Heart right ventricle (tissue), 16 donors: ENCODE measurements at regions not wholly inside any gene's neighbourhood (a gene's known extent, or its start where the extent isn't known, plus 50 kb on each side); places are given as distances from the start of the nearest gene placed in this dataset.

ENCODE experiments used
- ATAC-seq, 8 donors: fragments of 200-7000 bp; cut with Tn5 transposase; one replicate each; pipeline ENCODE4 v1.9.1; 2020; ENCODE audit warnings: mild to moderate bottlenecking in 8 of 8, moderate library complexity in 8 of 8, moderate number of reproducible peaks in 1 of 8
- DNase-seq, 2 donors: peaks; one replicate each; pipeline ENCODE4 v3.0.0-alpha.2; 2020
- H3K27ac ChIP-seq, 10 donors: fragments of 200-600 bp; sonication (generic) in 2 of 10; one replicate each; pipeline versions ENCODE4 v1.5.0 to v1.8.0; 2020 to 2022; ENCODE audit warnings: mild to moderate bottlenecking in 3 of 10
- H3K27me3 ChIP-seq, 7 donors: fragments of 200-600 bp; one replicate each; pipeline ENCODE4 v1.8.0; 2021 to 2022; ENCODE audit warnings: mild to moderate bottlenecking in 2 of 7
- H3K36me3 ChIP-seq, 9 donors: fragments of 200-600 bp; sonication (generic) in 1 of 9; one replicate each; pipeline versions ENCODE4 v1.5.0 to v1.8.0; 2020 to 2022; ENCODE audit warnings: mild to moderate bottlenecking in 2 of 9
- H3K4me1 ChIP-seq, 9 donors: fragments of 200-600 bp; sonication (generic) in 1 of 9; one replicate each; pipeline versions ENCODE4 v1.5.0 to v1.8.0; 2020 to 2022; ENCODE audit warnings: mild to moderate bottlenecking in 4 of 9
- H3K4me3 ChIP-seq, 10 donors: fragments of 200-600 bp; sonication (generic) in 2 of 10; one replicate each; pipeline versions ENCODE4 v1.5.0 to v1.8.0; 2020 to 2022; ENCODE audit warnings: mild to moderate bottlenecking in 7 of 10, moderate library complexity in 2 of 10
- H3K9me3 ChIP-seq, 11 donors: fragments of 200-600 bp in 10 of 11; sonication (generic) in 2 of 11; one replicate each; pipeline versions ENCODE4 v1.5.0 to v1.8.0; 2013 to 2022; ENCODE audit warnings: mild to moderate bottlenecking in 2 of 11, control low read depth in 1 of 11, moderate library complexity in 1 of 11
- CTCF ChIP-seq, 9 donors: fragments of 200-600 bp; sonication (generic) in 2 of 9; IDR thresholded peaks; one replicate each; pipeline versions ENCODE4 v1.5.0 to v1.8.0; 2021 to 2022; ENCODE audit warnings: antibody characterized with exemption in 9 of 9, mild to moderate bottlenecking in 5 of 9, moderate library complexity in 1 of 9
- WGBS, 2 donors: extraction: QIAGEN DNeasy Blood & Tissue Kit; methylation state at CpG; one replicate each; pipeline ENCODE4 v1.1.7; 2013; ENCODE audit warnings: inconsistent platforms in 1 of 2; 5-methylcytosine and 5-hydroxymethylcytosine counted together
- intact Hi-C, 10 donors: fragments of 100-400 bp; cut with DNase I; formaldehyde crosslinking; loops; one replicate each; pipeline versions ENCODE4 v1.11.1 to v1.14.2; 2022
- donor health status: Arrhythmogenic right ventricular cardiomyopathy.
- donor health status: ischemic (EF 13 %, LVEDD 7.1; RV severe dilation, severe dysfunction).
- donor health status: healthy with polysubstance abuse.
- donor health status: DM: no; HTN: yes; CAD: no.
- donor health status: DM: no; HTN: no; CAD: no.
- donor health status: ischemic (EF 25% LVEDD 6.9; RV normal size, moderate dysfunction).
- donor health status: ischemic (EF 25% LVEDD 5.7; RV mildly dilated, moderate dysfunction).
- donor health status: healthy.
- donor health status: DM: yes; HTN: yes; CAD: no.
- donor health status: Ischemic cardiomyopathy.
- donor health status: ischemic (EF 35%, LVEDD 5.7; RV mildly dilated, moderate dysfunction).
- donor health status: nonischemic (EF 11% LVEDD 7.7; RV severe dilation, severe dysfunction).
- donor health status: DM: yes; HTN: yes; CAD: no.
- donor health status: PGD.
- donor health status: ischemic (EF 29% LVEDD 5.4; RV normal size, mild dysfunction).
- donor health status: nonischemic (EF 23%, LVEDD 6.1; RV moderate dilation, normal function).

- no peak for DNase-seq
- 86 to 90% methylated on average over 4 of the region's 4 CpGs for WGBS, 2 donors
- no peak overlapping the region for H3K27ac ChIP-seq
- H3K27me3 ChIP-seq = peaks cover 0 to 4% (median 0%) of the 10 kb centered on the region in 7 donors
- H3K36me3 ChIP-seq = no peaks in the 10 kb centered on the region
- ATAC-seq = no peak
- H3K4me3 ChIP-seq = no peak overlapping the region
- no peak for TF ChIP-seq CTCF (IDR thresholded peaks at IDR 0.05)
- H3K4me1 ChIP-seq = no peaks in the 10 kb centered on the region
- intact Hi-C loops = no loop called here
- H3K9me3 ChIP-seq = peaks cover 0 to 15% (median 0%) of the 10 kb centered on the region in 11 donors
Measured at GRCh38 chr12:126688556-126688955, 1578.4 kb upstream of the TMEM132C start.

GRCh38 chr12:126700096-126700495, 1566.9 kb upstream of the TMEM132C start:
- H3K4me3 ChIP-seq = no peak overlapping the region
- no peak for DNase-seq

GRCh38 chr12:126704609-126705008, 1562.4 kb upstream of the TMEM132C start:
- Histone ChIP-seq H3K4me3 (no peak overlapping the region), H3K27ac (no peak overlapping the region), H3K4me1 (no peaks in the 10 kb centered on the region), H3K36me3 (no peaks in the 10 kb centered on the region), H3K9me3 (no peaks in the 10 kb centered on the region), H3K27me3 (peaks cover 0 to 22% (median 4%) of the 10 kb centered on the region in 7 donors)
- DNase-seq (no peak), ATAC-seq (no peak)
- intact Hi-C loops = no loop called here
- WGBS, 2 donors = 66 to 67% methylated on average over 4 of the region's 4 CpGs
- TF ChIP-seq CTCF (IDR thresholded peaks at IDR 0.05) = no peak

More at GRCh38 chr12:126700096-126700495, 1566.9 kb upstream of the TMEM132C start:
- Histone ChIP-seq H3K27ac (no peak overlapping the region), H3K36me3 (no peaks in the 10 kb centered on the region), H3K27me3 (peaks cover 0 to 5% (median 0%) of the 10 kb centered on the region in 7 donors), H3K4me1 (no peaks in the 10 kb centered on the region), H3K9me3 (peaks cover 0 to 3% (median 0%) of the 10 kb centered on the region in 11 donors)
- 86 to 87% methylated on average over 3 of the region's 3 CpGs for WGBS, 2 donors
- TF ChIP-seq CTCF (IDR thresholded peaks at IDR 0.05) = no peak
- intact Hi-C loops = no loop called here
- no peak for ATAC-seq

GRCh38 chr12:126706300-126706699, 1560.7 kb upstream of the TMEM132C start:
- Histone ChIP-seq H3K4me3 (no peak overlapping the region), H3K4me1 (no peaks in the 10 kb centered on the region), H3K36me3 (no peaks in the 10 kb centered on the region), H3K27ac (no peak overlapping the region), H3K27me3 (peaks cover 0 to 22% (median 4%) of the 10 kb centered on the region in 7 donors), H3K9me3 (no peaks in the 10 kb centered on the region)
- intact Hi-C loops = no loop called here
- DNase-seq (no peak), ATAC-seq (no peak)
- no peak for TF ChIP-seq CTCF (IDR thresholded peaks at IDR 0.05)
- 23 to 27% methylated on average over 4 of the region's 4 CpGs for WGBS, 2 donors
